C4-2B (cell line): ENCODE measurements at regions not wholly inside any gene's neighbourhood (a gene's known extent, or its start where the extent isn't known, plus 50 kb on each side); places are given as distances from the start of the nearest gene placed in this dataset.

Experiments used
- H3K27ac ChIP-seq: fragments of 450-650 bp; 2 replicates; pipeline ENCODE4 v1.5.1; 2017
- ZFX ChIP-seq: fragments of 450-650 bp; IDR thresholded peaks from 2 replicates; pipeline ENCODE4 v1.6.1; 2017
- TF ChIP-seq, protein P1 (sequence below): fragments of 450-650 bp; conservative IDR thresholded peaks from 2 replicates; pipeline ENCODE4 v1.5.1; 2017; ENCODE audit warnings: mild to moderate bottlenecking

DNA sequence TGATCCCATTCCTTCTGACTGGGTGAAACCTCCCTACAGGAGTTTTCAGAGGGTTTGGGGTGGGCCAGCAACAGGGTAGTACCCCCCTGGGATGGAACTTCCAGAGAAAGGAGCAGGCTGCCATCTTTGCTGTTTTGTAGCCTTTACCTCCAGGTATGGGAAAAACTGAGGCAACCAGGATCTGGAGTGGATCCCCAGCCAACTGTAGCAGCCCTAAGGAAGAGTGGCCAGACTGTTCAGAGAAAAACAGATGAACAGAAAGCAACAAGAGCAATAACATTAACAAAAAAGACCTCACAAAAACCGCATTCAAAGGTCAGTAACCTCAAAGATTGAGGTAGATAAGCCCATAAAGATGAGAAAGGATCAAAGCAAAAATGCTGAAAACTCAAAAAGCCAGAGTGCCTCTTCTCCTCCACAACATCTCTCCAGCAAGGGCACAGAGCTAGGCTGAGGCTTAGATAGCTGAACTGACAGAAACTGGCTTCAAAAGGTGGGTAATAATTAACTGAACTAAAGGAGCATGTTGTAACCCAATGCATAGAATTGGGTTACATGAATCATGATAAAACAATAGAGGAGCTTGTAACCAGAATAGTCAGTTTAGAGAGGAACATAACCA is 1288.6 kb upstream of the CNTN5 start:
- H3K27ac ChIP-seq = no peak overlapping the region
- TF ChIP-seq ZFX = no peak
- TF ChIP-seq, protein P1, sequence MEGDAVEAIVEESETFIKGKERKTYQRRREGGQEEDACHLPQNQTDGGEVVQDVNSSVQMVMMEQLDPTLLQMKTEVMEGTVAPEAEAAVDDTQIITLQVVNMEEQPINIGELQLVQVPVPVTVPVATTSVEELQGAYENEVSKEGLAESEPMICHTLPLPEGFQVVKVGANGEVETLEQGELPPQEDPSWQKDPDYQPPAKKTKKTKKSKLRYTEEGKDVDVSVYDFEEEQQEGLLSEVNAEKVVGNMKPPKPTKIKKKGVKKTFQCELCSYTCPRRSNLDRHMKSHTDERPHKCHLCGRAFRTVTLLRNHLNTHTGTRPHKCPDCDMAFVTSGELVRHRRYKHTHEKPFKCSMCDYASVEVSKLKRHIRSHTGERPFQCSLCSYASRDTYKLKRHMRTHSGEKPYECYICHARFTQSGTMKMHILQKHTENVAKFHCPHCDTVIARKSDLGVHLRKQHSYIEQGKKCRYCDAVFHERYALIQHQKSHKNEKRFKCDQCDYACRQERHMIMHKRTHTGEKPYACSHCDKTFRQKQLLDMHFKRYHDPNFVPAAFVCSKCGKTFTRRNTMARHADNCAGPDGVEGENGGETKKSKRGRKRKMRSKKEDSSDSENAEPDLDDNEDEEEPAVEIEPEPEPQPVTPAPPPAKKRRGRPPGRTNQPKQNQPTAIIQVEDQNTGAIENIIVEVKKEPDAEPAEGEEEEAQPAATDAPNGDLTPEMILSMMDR = no peak

DNA sequence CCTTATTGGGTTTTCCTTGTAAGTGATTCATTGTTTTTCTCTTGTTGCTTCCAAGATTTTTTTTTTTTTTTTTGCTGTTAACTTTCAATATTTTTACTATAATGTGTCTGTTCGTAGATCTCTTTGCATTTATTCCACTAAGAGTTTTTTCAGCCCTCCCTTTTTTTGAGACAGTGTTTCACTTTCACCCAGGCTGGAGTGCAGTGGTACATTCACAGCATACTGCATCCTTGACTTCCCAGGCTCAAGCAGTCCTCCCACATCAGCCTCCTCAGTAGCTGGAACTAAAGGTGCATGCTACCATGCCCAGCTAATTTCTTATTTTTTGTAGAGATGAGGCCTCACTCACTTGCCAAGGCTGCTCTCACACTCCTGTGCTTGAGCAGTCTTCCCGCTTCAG is 1282.0 kb upstream of the CNTN5 start:
- no peak for TF ChIP-seq ZFX
- TF ChIP-seq, protein P1 = no peak
- no peak overlapping the region for H3K27ac ChIP-seq

DNA sequence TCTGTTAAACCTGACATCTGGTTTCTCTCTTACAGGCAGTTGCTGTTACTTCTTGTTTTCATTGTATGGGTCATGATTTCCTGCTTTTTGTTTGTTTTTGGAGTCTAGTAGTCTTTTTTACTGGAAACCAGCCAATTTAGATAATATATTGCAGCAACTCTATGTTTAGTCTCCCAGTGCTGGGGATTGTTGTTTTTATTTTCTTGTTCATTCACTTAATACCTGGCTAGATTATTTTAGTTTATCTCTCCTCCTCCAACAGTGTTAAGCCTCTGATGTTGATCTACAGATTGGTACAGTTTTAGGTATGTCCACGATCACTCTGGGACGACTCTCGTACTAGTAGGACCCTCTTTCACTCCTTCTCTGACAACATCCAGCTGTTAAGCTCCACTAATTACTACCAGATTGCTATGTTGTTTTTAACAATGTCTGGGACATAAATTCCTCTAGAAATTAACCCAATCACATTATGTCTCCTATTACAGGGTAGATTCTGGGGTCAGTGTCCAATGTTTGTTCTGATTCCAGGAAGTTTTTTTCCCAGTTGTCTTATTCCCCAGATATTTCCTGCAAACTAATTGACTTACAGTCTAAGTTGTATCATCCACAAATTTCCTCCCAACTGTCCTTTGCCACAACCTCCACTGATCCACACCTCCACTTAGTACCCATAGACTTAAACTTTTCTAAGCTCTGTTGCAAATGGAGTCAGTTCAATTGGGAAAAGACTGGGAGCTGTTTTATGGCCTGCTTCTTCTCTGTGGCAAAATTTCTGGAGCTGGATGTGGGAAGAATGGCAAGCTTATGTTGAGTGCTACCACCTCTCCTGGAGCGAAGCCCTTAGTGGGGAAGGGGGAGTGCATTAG is 1280.6 kb upstream of the CNTN5 start:
- H3K27ac ChIP-seq = peak overlapping the region; percentile 52
- TF ChIP-seq, protein P1 = no peak
- no peak for TF ChIP-seq ZFX

DNA sequence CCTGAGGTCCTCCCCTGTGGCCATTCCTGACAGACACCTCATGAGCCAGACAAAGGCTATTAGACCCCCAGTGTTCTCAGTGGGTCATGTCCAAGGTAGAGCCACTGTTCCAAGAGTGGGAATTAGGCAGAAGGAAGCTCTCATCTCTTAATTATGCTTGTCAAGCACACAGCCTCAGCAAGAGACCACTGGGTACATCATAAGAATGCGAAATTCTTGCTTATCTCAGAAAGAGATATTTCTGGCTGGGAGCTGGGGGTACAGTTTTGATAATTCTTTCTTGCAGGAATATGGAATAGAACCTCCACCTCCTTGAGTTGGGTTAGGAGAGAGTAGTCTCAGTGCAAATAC is 1280.0 kb upstream of the CNTN5 start:
- peak overlapping the region; percentile 34; the same call in 1 of the 2 replicates for H3K27ac ChIP-seq

DNA sequence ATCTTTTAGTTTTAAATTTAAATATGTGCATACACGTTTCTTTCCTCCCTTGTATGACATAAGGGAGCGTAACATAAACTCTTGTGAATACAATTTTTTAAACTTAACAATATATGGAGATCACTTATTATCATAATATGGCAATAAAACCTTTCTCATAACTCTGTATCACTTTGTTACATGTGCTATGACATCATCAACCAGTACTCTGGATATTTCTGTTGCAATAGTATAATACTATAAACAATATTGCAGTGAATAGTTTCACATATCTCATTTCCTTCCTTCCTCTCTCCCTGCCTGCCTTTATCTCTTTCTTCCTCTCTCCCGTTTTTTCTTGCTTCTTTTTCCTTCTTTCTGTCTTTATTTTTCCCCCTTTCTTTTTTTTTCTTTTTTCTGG is 1278.0 kb upstream of the CNTN5 start:
- no peak overlapping the region for H3K27ac ChIP-seq

More for the DNA sequence above, 1280.0 kb upstream of the CNTN5 start:
- no peak for TF ChIP-seq ZFX
- TF ChIP-seq, protein P1 = no peak

DNA sequence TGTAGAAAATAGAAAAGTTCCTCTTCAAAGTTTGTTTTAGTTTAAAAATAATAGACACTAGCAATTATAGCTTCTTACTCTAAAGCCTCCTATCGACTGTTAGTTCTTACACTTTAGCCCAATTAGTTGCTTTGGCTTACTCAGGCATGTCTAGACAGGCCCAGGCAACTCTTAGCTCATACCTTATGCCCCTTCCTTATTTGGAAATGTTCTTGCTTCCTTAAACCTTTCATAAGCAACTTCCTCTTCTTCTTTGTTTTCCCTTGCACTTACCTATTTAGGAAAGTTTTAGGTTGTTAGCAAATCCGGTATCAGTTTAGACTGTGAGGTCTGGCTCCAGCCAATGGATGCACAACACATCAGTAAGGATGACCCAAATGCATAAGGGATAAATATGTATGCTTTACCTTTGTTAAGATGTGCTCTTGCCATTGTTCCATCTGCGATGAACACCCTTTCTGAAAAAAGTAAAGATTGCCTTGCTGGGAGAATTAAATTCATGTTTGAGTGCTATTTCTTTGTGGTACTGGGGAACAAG is 1277.5 kb upstream of the CNTN5 start:
- TF ChIP-seq ZFX = no peak
- TF ChIP-seq, protein P1 = no peak
- H3K27ac ChIP-seq = no peak overlapping the region

More for the DNA sequence above, 1278.0 kb upstream of the CNTN5 start:
- no peak for TF ChIP-seq ZFX
- TF ChIP-seq, protein P1 = no peak

DNA sequence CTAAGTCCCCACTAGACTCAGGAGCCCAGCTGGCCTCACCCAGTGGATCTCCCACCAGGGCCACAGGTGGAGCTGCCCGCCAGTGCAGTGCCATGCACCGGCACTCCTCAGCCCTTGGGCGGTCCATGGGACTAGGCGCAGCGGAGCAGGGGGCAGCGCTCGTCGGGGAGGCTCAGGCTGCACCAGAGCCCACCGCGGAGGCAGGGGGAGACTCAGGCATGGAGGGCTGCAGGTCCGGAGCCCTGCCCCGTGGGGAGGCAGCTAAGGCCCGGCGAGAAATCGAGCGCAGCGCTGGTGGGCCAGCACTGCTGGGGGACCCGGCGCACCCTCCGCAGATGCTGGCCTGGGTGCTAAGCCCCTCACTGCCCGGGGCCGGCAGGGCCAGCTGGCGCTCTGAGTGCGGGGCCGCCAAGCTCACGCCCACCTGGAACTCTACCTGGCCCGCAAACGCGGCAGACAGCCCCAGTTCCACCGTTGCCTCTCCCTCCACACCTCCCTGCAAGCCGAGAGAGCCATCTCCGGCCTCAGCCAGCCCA is 1275.2 kb upstream of the CNTN5 start:
- TF ChIP-seq, protein P1 = no peak
- TF ChIP-seq ZFX = no peak
- no peak overlapping the region for H3K27ac ChIP-seq
